Uterus (tissue), 2 donors: ENCODE measurements at regions not wholly inside any gene's neighbourhood (a gene's known extent, or its start where the extent isn't known, plus 50 kb on each side); places are given as distances from the start of the nearest gene placed in this dataset.
"Not testable (repeated sequence)": the region's sequence is repeated elsewhere in the genome, so short reads cannot be mapped to it uniquely, and the experiment has no call there.

ENCODE experiments used
- POLR2A ChIP-seq, 2 donors: fragments of 450-650 bp; IDR thresholded peaks; one replicate each; pipeline ENCODE4 v1.6.1; 2016; ENCODE audit warnings: antibody characterized with exemption in 2 of 2, mild to moderate bottlenecking in 1 of 2, moderate library complexity in 1 of 2
- TF ChIP-seq, protein P1 (sequence below), 4 experiments: fragments of 200-600 bp in 2 of 4; fragments of 450-650 bp in 2 of 4; sonication (generic) in 2 of 4; IDR thresholded peaks; one replicate each; pipeline ENCODE4 v1.5.1; 2016 to 2019; ENCODE audit warnings: antibody characterized with exemption in 4 of 4, mild to moderate bottlenecking in 2 of 4, moderate library complexity in 1 of 4

- TF ChIP-seq, protein P1, sequence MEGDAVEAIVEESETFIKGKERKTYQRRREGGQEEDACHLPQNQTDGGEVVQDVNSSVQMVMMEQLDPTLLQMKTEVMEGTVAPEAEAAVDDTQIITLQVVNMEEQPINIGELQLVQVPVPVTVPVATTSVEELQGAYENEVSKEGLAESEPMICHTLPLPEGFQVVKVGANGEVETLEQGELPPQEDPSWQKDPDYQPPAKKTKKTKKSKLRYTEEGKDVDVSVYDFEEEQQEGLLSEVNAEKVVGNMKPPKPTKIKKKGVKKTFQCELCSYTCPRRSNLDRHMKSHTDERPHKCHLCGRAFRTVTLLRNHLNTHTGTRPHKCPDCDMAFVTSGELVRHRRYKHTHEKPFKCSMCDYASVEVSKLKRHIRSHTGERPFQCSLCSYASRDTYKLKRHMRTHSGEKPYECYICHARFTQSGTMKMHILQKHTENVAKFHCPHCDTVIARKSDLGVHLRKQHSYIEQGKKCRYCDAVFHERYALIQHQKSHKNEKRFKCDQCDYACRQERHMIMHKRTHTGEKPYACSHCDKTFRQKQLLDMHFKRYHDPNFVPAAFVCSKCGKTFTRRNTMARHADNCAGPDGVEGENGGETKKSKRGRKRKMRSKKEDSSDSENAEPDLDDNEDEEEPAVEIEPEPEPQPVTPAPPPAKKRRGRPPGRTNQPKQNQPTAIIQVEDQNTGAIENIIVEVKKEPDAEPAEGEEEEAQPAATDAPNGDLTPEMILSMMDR (IDR thresholded peaks at IDR 0.05) = not testable (repeated sequence)
- not testable (repeated sequence) for TF ChIP-seq POLR2A (IDR thresholded peaks at IDR 0.05)
Observed at GRCh38 chr4:118575726-118576125, 109.5 kb upstream of the METTL14 start.
